ENCODE measurements at regions not wholly inside any gene's neighbourhood (a gene's known extent, or its start where the extent isn't known, plus 50 kb on each side); places are given as distances from the start of the nearest gene placed in this dataset.

- DNase-seq: no peak
Measured at GRCh38 chr2:145199827-145200706, 680.1 kb upstream of the ZEB2 start.

GRCh38 chr2:145199042-145199441 lies 679.1 kb upstream of the ZEB2 start:
- DNase-seq: peak; percentile 51 to 75 (median 55)

GRCh38 chr2:145198555-145198954 lies 678.6 kb upstream of the ZEB2 start:
- DNase-seq: peak in 1 of 3 experiments; percentile 58

- peak in 2 of 3 experiments; percentile 18 to 70 for DNase-seq
Measured at GRCh38 chr2:145197944-145198343, 678.0 kb upstream of the ZEB2 start.

- peak in 1 of 3 experiments; percentile 38 for DNase-seq
Measured at GRCh38 chr2:145194673-145195072, 674.8 kb upstream of the ZEB2 start.

- no peak for DNase-seq
Measured at GRCh38 chr2:145190031-145190703, 670.2 kb upstream of the ZEB2 start.

GRCh38 chr2:145186303-145186702 lies 666.4 kb upstream of the ZEB2 start:
- DNase-seq: no peak

GRCh38 chr2:145185696-145186095 lies 665.8 kb upstream of the ZEB2 start:
- DNase-seq: no peak

GRCh38 chr2:145184741-145185651 lies 665.1 kb upstream of the ZEB2 start:
- peak in 1 of 3 experiments; percentile 28 for DNase-seq

- DNase-seq: peak in 2 of 3 experiments; percentile 10 to 61
Measured at GRCh38 chr2:145169285-145169684, 649.4 kb upstream of the ZEB2 start.

GRCh38 chr2:145168091-145168490 lies 648.2 kb upstream of the ZEB2 start:
- DNase-seq: no peak

GRCh38 chr2:145166731-145167302 lies 646.9 kb upstream of the ZEB2 start:
- DNase-seq: no peak

- no peak for DNase-seq
Measured at GRCh38 chr2:145161656-145162055, 641.7 kb upstream of the ZEB2 start.

GRCh38 chr2:145160855-145161254 lies 640.9 kb upstream of the ZEB2 start:
- DNase-seq: no peak

- no peak for DNase-seq
Measured at GRCh38 chr2:145159676-145160075, 639.8 kb upstream of the ZEB2 start.

GRCh38 chr2:145157741-145158591 lies 638.0 kb upstream of the ZEB2 start:
- DNase-seq: peak in 1 of 3 experiments; percentile 6

- no peak for DNase-seq
Measured at GRCh38 chr2:145157036-145157675, 637.2 kb upstream of the ZEB2 start.

- DNase-seq: no peak
Measured at GRCh38 chr2:145156199-145156598, 636.3 kb upstream of the ZEB2 start.

- no peak for DNase-seq
Measured at GRCh38 chr2:145155196-145155595, 635.3 kb upstream of the ZEB2 start.

- no peak for DNase-seq
Measured at GRCh38 chr2:145154731-145155130, 634.8 kb upstream of the ZEB2 start.

GRCh38 chr2:145146691-145147090 lies 626.8 kb upstream of the ZEB2 start:
- no peak for DNase-seq
